ENCODE measurements at regions not wholly inside any gene's neighbourhood (a gene's known extent, or its start where the extent isn't known, plus 50 kb on each side); places are given as distances from the start of the nearest gene placed in this dataset.
"Not testable (repeated sequence)": the region's sequence is repeated elsewhere in the genome, so short reads cannot be mapped to it uniquely, and the experiment has no call there.

- FAIRE-seq, result no peak
These were observed 285.2 kb upstream of the TLE3 start for GRCh38 chr15:70382762-70383458.

DNA sequence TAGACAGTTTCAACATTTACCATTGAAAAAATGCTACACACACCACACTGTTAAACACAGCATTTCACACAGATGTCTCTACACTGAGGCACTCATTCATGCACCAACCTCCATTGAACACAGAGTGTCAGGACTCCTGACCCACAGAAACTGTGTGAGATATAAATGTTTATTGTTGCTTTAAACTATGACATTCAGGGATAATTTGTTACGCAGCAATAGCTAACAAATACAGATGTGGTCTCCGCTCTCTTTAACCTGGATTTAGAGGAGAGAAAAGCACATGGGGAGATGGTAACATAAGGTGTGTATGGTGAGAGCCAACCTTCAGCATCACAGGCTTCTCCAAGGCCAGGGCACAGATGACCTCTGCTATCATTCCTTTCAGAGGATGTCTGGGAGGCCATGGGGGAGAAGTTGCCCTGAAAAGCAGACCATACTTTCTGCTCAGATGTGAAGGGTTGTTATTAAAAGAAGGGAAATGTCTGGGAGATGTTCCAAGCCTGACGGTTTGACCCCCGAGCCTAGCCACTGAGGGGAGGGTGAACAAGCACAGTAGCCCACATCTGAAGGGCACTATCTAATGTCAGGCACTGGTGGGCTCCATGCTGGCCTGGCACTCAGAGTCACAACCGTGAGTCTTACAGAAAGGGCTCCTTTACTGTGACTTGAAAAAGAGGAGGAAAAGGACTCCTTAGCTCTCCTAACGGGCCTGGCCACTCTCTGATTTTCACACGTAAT, 284.5 kb upstream of the TLE3 start:
- no peak for FAIRE-seq

- no peak for FAIRE-seq
These were observed 282.5 kb upstream of the TLE3 start for GRCh38 chr15:70379938-70380883.

- no peak for FAIRE-seq
These were observed 281.4 kb upstream of the TLE3 start for GRCh38 chr15:70379134-70379533.

- FAIRE-seq, result no peak
These were observed 280.7 kb upstream of the TLE3 start for GRCh38 chr15:70378126-70379031.

- FAIRE-seq, result no peak
These were observed 279.4 kb upstream of the TLE3 start for GRCh38 chr15:70376929-70377691.

GRCh38 chr15:70376031-70376928, 278.6 kb upstream of the TLE3 start:
- no peak for FAIRE-seq

- no peak for FAIRE-seq
These were observed 277.9 kb upstream of the TLE3 start for GRCh38 chr15:70375586-70375985.

GRCh38 chr15:70375006-70375431, 277.3 kb upstream of the TLE3 start:
- no peak for FAIRE-seq

DNA sequence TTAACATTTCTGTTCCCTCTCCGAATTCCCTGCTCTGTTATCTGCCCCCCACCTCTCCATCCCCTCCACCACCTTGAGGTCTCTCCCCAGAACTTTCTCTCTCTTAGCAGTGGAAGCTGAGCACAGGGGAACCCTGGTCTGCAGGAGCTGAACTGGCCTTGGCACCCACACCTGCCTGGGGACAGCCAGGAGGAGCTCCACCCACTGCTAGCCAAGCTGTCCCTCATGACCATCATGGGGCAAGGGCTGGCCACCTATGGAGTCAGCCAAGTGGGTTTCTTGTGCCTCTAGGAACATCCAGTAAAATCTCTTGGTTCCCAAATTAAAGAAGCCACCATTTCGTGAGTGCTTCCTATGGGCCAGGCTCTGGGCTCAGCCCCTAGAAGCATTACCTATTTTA, 276.4 kb upstream of the TLE3 start:
- no peak for FAIRE-seq

GRCh38 chr15:70373439-70373838, 275.7 kb upstream of the TLE3 start:
- not testable (repeated sequence) for FAIRE-seq

- not testable (repeated sequence) for FAIRE-seq
These were observed 270.4 kb upstream of the TLE3 start for GRCh38 chr15:70367913-70368705.

- FAIRE-seq, result not testable (repeated sequence)
These were observed 266.3 kb upstream of the TLE3 start for GRCh38 chr15:70364023-70364422.

GRCh38 chr15:70362886-70363285, 265.2 kb upstream of the TLE3 start:
- FAIRE-seq, result no peak

DNA sequence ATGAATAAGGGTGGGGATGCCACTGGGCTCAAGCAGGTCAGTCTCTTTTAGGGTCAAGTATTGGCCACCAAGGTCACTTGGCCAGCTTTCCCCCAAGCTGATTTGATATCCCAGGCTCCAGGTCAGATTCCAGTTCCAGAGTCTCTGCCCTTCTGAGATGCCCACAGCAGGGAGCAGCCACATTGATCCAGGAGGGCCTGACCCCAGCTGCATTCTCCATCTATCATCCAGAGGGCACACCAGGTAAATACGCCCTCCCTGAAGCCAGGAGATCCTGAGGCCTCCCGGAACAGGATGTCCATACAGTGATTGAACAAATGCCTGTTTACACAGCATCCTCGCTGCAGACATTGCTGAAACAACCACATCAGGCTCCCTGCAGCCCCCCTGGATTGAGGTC, 264.6 kb upstream of the TLE3 start:
- FAIRE-seq, result no peak

DNA sequence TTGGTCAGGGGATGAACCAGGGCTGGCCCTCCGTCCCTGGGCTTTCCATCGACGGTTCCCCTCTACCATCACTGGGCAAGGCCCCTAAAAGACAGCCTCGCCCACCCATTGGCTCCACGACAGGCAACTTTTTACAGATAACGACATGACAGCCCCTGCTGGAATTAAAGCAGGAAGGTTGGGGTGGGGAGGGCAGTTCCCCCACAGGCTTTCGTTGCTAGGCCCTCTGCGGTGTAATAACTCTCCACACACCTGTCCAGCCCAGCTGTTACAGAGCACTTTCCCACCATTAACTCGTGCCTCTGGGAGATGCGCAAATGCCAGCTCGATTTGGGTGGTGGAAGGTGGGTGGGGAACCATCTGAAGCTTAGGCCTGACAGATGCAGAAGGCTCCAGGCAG, 264.2 kb upstream of the TLE3 start:
- no peak for FAIRE-seq

GRCh38 chr15:70361106-70361505, 263.4 kb upstream of the TLE3 start:
- FAIRE-seq, result no peak

- FAIRE-seq, result no peak
These were observed 261.3 kb upstream of the TLE3 start for GRCh38 chr15:70358871-70359647.
